ENCODE measurements at regions not wholly inside any gene's neighbourhood (a gene's known extent, or its start where the extent isn't known, plus 50 kb on each side); places are given as distances from the start of the nearest gene placed in this dataset.

GRCh38 chr15:61742591-61742990 is 317.7 kb downstream of the VPS13C start:
- DNase-seq (ENCODE audit: low read depth, low spot score): no peak

GRCh38 chr15:61736790-61737189 is 323.5 kb downstream of the VPS13C start:
- DNase-seq (ENCODE audit: low read depth, low spot score): no peak

DNA sequence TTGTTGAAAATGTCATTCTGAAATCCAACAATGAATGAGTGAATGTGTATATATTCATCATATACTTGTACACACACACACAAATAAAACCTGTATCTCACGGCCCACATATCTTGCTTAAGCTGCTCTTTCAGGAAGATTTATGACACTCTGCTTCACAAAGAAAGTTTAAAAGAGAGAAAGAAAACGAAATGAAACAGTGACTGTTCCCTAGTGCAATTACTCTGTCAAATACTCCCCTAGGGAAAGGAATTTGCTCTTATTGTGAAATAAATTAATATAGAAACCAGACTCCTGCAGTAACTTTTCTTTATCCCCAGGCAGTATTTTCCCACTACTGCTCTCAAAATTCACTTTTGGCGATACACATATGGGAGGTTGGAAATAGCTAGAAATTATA is 329.1 kb downstream of the VPS13C start:
- DNase-seq (ENCODE audit: low read depth, low spot score): no peak

- DNase-seq (ENCODE audit: low read depth, low spot score): no peak
Observed at GRCh38 chr15:61729646-61730045, 330.6 kb downstream of the VPS13C start.

GRCh38 chr15:61726166-61726565 is 334.1 kb downstream of the VPS13C start:
- DNase-seq (ENCODE audit: low read depth, low spot score): no peak

DNA sequence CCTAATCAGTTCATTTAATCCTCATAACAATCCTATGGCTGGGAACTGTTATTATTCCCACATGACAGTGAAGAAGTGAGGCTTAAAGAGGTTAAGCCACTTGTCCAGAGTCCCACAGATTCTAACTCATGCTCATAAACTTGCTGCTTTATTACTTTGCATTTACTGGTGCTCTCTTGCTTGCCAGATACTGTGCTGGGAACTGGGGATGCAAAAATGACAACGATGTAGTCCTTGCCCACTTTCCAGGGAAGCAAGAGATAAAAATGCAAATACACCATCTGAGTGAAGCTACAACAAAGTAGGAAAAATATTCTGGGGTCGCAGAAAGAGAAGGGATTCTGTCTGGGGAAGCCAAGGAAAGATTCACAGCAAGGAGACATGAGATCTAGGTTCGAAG is 335.0 kb downstream of the VPS13C start:
- no peak for DNase-seq (ENCODE audit: low read depth, low spot score)

GRCh38 chr15:61724251-61724939 is 335.9 kb downstream of the VPS13C start:
- no peak for DNase-seq (ENCODE audit: low read depth, low spot score)

- no peak for DNase-seq (ENCODE audit: low read depth, low spot score)
Observed at GRCh38 chr15:61721418-61721817, 338.8 kb downstream of the VPS13C start.

DNA sequence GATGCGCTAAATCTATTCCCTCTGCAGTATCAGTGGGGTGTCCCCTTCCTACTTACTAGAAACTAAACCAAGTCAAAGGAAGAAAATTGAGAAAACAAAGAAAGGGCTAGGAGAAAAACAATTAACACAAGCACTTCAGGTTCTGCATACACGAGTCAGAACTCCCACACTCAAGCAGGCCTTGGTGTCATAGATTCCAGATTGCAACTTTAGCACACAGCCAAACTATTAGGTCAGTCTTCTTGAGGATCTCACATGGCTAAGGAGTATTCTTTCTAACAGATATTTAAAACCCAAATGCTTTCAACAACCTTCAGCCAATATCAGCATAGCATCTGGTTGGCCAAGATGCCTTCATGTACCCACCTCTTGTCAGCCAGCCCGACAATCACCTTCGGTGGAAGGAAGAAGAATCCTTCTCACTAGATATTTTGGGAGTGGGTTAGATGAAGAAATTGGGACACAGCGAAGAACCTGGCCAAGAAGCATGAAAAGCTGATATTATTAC is 340.0 kb downstream of the VPS13C start:
- no peak for DNase-seq (ENCODE audit: low read depth, low spot score)

DNA sequence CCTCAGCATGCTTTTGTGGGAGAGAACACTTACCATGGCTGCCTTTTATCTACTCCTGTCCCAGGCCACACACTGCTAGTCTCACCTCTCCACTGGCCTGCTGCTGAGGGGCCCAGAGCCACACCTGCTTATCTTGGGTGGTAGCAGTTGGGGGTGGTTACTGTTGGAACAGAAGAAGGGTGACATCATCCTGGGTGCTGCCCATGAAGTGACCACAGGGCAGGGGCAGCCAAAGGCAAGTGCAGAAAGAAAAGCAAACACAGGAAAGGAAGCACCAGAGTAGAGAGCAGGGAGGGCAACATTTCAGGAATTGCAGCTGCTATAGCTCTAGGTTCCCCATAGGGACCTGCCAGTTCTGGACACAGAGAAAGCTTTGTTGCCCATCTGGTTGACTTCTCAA is 345.2 kb downstream of the VPS13C start:
- DNase-seq (ENCODE audit: low read depth, low spot score): no peak

- no peak for DNase-seq (ENCODE audit: low read depth, low spot score)
Observed at GRCh38 chr15:61712129-61712759, 348.0 kb downstream of the VPS13C start.

DNA sequence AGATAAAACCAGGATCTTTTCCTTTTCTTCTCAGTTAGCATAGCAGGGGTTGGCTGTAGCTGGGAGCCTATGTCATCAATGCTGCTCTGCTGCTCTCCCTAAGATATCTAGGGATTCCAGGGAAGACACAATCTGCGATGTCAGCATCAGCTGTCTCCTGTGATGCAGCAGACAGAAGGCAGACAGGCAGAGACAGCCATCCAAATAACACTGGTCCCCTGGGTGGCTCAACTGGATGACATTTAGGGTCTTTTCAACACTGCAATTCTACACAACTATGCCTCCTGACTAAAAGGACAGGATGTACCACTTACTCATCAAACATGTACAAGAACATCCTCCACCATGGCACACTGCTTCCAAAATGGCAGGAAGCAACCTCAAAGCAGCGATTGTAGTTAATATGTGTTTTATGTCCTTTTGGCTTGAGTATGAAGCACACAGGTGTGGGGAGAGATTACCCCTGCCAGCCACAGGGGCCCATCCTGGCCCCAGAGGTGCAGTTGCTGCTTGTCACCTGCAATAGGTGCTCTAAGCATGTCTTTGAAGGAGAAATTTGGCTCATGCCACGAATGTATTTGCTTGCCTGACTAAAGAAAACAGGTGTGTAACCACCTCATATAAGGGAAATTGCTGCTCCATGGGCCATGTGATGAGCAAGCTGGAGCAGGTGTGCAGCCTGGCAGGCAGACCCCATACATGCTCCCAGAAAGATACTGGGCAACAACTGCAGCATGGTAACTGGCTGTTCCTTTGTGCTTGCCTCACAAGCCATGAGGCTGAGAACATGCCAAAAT is 357.8 kb downstream of the VPS13C start:
- DNase-seq (ENCODE audit: low read depth, low spot score): no peak

DNA sequence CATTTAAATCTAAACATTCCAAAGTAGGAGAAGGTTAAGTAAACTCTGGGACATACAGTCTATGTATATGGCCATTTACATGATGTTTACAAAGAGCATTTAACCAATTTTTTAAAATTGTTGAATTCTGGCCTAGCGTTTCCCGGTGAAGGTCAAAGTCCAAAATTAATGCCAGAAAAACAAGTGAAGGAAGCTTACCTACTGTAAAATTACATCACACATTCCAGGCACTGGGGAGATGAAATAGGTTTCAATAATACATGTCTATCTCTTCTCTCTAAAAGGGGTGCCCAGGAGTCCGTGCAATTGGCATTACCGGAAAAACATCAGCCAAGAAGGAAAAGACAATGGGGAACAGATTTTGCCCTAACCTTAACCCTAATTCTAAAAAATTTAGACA is 358.8 kb downstream of the VPS13C start:
- no peak for DNase-seq (ENCODE audit: low read depth, low spot score)

DNA sequence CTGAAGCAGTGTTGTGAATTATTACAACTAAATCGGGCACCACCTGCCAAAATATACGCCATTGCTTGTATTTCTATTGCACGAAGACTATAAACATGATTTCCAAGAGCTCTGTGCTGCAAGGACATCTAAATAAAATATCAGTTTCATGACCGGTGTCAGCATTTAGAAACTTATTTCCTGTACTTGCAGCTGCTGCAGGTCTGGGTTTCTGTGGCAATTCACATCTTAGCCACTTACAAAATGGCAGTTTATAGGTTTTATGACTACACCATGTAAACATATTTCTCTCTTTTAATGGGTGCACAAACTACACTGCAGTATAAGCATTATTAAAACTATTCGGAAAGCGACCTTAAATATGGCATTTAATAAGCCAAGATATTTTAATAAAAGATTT is 359.4 kb downstream of the VPS13C start:
- no peak for DNase-seq (ENCODE audit: low read depth, low spot score)

DNA sequence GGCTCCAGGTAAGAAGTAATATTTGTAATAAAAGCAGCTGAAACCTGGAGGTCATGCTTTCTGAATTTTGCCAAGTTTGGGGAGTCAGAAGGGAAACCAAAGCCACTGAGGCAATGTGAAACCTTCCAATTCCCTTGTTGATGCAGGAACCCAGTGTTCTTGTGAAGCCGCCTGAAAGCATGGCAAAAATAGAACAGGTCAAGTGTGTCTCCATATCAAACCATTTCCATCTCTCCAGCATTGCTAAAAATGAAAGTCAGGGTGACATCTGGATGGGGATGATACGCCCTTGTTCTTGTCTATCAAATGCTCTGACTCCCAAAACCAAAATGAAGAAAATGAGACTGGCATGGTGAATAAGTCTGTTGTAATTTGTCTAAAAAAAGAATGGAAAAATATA is 362.5 kb downstream of the VPS13C start:
- no peak for DNase-seq (ENCODE audit: low read depth, low spot score)

DNA sequence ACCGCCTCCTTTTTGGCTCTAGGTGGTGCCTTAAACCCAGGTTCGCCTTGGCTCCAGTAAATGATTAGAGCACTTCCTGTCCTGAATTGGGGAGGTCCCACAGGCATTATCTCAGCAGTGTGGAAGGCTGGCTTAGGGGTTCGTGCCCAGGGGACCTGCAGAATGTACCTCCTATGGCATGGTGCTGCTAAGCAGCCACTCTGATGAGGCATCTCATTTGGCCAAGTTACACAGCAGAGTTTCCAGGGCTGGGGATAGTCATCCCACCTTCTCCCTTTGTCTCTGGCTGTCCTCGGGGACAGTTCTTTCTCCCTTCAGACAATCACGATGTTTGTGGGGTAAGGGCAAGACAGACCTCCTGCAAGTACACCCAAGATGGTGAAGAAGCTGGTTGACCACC is 371.2 kb downstream of the VPS13C start:
- no peak for DNase-seq (ENCODE audit: low read depth, low spot score)

GRCh38 chr15:61687651-61688050 is 372.6 kb downstream of the VPS13C start:
- DNase-seq (ENCODE audit: low read depth, low spot score): no peak

DNA sequence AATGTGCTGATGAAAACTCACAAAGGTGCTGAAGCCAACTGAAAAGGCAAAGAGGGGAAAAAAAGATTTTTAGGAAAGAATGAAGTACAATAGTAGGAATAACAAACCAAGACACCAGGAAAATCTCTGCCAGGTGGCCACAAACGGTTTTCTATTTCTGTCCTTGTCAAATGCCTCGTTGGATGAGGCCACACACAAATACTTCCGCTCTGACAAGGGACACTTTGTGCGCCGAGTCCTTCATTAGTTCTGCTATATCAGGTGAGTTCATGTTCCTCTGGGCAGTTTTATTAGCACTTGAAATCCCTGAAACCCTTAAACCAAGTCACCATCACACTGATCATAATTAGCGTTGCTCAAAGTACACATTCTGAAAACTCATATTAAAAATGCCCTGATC is 373.1 kb downstream of the VPS13C start:
- no peak for DNase-seq (ENCODE audit: low read depth, low spot score)

DNA sequence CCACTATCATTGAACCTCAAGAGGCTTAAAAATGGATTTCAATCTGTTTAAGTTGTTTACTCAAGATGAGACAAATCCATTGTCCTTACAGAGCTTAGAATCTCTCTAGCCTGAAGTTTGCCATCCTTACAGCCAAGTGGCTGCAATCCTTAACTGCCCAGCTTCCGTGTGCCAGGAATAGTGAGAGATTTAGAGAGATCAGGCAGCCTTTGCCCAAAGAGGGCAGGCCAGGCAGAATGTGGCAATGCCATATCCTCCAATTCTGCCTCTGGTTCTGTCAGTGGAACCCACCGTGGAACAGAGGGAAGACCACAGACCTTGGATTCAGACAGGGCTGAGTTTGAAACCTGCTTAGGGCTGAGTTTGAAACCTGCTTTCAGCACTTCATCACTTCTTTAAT is 374.3 kb downstream of the VPS13C start:
- DNase-seq (ENCODE audit: low read depth, low spot score): no peak

GRCh38 chr15:61685534-61685933 is 374.7 kb downstream of the VPS13C start:
- DNase-seq (ENCODE audit: low read depth, low spot score): no peak

DNA sequence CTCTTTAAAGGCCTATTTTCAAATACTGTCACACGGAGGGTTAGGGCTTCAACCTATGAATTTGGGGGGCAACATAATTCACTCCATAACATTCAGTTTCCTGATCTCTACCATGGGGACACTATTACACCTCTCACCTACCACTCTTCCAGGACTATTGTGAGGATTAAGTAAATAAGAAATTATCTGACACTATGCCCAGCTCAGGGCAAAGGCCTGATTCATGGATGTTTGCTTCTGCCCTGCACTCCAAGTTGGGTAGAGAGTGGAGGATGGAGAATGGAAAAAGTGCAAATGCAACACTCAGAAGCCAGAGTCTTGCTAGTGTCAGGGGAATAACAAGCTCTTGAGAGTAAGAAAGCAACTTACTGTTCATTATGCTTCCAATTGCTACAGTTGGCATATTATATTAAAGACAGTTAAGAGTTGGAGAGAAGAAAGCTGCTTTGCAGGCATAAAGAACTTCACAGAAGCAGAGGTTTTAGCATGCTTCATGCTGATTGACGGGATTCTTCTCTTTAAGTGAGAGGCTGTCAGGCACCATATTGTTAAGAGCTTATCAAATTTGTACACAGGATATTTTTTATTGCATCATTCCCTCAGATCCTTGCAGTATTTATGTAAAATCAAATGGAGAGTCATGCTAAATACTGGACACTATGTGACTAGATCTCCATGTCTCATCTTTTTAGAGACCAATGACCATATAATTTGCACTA is 375.3 kb downstream of the VPS13C start:
- no peak for DNase-seq (ENCODE audit: low read depth, low spot score)
